Spleen (tissue), 7 donors: ENCODE measurements at regions not wholly inside any gene's neighbourhood (a gene's known extent, or its start where the extent isn't known, plus 50 kb on each side); places are given as distances from the start of the nearest gene placed in this dataset.
"Not testable (repeated sequence)": the region's sequence is repeated elsewhere in the genome, so short reads cannot be mapped to it uniquely, and the experiment has no call there.

Experiments
- POLR2A ChIP-seq, 3 donors: fragments of 450-650 bp; IDR thresholded peaks; one replicate each; pipeline ENCODE4 v1.5.1; 2017; ENCODE audit warnings: antibody characterized with exemption in 3 of 3, mild to moderate bottlenecking in 1 of 3
- TF ChIP-seq, protein P1 (sequence below), 11 experiments: fragments of 200-600 bp in 7 of 11; fragments of 450-650 bp in 4 of 11; sonication (generic) in 4 of 11; IDR thresholded peaks in 8 of 11; conservative IDR thresholded peaks in 3 of 11; 1 replicate in 7 of 11; 2 replicates in 4 of 11; pipeline versions ENCODE4 v1.4.0 to v1.8.0; 2016 to 2021; ENCODE audit warnings: antibody characterized with exemption in 11 of 11, inconsistent platforms in 4 of 11, mild to moderate bottlenecking in 1 of 11
- donor health status: DM: no; HTN: no; CAD: no; lungs with moderate emphysema.
- donor health status: DM: no; HTN: no; CAD: no.
- donor health status: DM: no; HTN: no; CAD: no.

DNA sequence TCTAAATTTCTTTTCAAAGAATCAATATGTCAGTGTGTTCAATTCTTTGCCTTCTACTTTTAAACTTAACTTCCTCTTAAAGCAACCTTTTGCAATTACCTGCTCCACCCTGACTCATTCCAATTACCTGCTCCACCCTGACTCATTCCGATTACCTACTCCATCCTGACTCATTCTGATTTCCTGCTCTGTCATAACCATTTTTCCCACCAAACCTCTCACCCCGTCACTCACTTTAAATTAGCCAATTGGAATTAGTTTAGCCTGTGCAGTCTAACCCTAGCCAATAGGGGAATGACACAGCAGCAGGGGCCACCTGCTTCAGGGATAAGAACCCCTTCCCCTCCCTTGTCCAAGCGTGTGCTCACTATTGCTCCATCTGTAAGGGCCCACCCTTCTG is 157.1 kb upstream of the POU1F1 start:
- TF ChIP-seq, protein P1, sequence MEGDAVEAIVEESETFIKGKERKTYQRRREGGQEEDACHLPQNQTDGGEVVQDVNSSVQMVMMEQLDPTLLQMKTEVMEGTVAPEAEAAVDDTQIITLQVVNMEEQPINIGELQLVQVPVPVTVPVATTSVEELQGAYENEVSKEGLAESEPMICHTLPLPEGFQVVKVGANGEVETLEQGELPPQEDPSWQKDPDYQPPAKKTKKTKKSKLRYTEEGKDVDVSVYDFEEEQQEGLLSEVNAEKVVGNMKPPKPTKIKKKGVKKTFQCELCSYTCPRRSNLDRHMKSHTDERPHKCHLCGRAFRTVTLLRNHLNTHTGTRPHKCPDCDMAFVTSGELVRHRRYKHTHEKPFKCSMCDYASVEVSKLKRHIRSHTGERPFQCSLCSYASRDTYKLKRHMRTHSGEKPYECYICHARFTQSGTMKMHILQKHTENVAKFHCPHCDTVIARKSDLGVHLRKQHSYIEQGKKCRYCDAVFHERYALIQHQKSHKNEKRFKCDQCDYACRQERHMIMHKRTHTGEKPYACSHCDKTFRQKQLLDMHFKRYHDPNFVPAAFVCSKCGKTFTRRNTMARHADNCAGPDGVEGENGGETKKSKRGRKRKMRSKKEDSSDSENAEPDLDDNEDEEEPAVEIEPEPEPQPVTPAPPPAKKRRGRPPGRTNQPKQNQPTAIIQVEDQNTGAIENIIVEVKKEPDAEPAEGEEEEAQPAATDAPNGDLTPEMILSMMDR (IDR thresholded peaks at IDR 0.05 in 8 of 11, conservative IDR thresholded peaks at IDR 0.05 in 3 of 11), result not testable (repeated sequence)
- TF ChIP-seq POLR2A (IDR thresholded peaks at IDR 0.05), result not testable (repeated sequence)
